SU-DHL-6 (cell line): ENCODE measurements at regions not wholly inside any gene's neighbourhood (a gene's known extent, or its start where the extent isn't known, plus 50 kb on each side); places are given as distances from the start of the nearest gene placed in this dataset.

ENCODE experiments used
- EZH2phosphoT487 ChIP-seq: fragments of 200-600 bp; sonication (generic), shearing (Covaris generic); conservative IDR thresholded peaks from 2 replicates; pipeline ENCODE4 v1.6.1; 2018; ENCODE audit warnings: mild to moderate bottlenecking, antibody characterized with exemption, low read length, moderate library complexity, mixed read lengths
- TF ChIP-seq, protein P1 (sequence below): fragments of 200-600 bp; sonication (generic); IDR thresholded peaks from one replicate; pipeline ENCODE4 v1.5.1; 2017; ENCODE audit warnings: antibody characterized with exemption, mild to moderate bottlenecking, low read length, moderate library complexity; ENCODE audit not compliant: insufficient read depth, poor library complexity, severe bottlenecking

DNA sequence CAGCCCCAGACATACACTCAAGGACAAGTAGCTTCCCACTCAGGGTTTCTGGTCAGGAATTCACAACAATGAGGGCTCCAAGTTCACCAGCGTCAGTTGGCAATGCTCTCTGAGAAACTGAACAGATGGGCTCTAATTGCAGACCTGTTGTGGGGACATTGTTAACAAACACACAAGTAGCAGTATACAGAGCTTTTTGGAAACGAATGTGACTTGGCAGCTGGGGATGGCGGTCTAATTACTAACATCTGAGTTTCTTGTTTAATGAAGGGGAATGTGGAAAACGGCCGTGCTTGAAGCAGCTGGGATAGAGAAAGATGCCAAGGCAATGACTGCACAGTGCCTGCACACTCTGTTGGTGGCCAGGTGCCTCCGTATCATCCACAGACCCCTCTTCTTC lies 316.1 kb upstream of the IRX3 start:
- TF ChIP-seq, protein P1, sequence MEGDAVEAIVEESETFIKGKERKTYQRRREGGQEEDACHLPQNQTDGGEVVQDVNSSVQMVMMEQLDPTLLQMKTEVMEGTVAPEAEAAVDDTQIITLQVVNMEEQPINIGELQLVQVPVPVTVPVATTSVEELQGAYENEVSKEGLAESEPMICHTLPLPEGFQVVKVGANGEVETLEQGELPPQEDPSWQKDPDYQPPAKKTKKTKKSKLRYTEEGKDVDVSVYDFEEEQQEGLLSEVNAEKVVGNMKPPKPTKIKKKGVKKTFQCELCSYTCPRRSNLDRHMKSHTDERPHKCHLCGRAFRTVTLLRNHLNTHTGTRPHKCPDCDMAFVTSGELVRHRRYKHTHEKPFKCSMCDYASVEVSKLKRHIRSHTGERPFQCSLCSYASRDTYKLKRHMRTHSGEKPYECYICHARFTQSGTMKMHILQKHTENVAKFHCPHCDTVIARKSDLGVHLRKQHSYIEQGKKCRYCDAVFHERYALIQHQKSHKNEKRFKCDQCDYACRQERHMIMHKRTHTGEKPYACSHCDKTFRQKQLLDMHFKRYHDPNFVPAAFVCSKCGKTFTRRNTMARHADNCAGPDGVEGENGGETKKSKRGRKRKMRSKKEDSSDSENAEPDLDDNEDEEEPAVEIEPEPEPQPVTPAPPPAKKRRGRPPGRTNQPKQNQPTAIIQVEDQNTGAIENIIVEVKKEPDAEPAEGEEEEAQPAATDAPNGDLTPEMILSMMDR = no peak
- TF ChIP-seq EZH2phosphoT487 = no peak
